ENCODE measurements at regions not wholly inside any gene's neighbourhood (a gene's known extent, or its start where the extent isn't known, plus 50 kb on each side); places are given as distances from the start of the nearest gene placed in this dataset.

GRCh38 chr4:163623787-163624186 is 129.3 kb downstream of the TMA16 start:
- TF ChIP-seq, protein P1, sequence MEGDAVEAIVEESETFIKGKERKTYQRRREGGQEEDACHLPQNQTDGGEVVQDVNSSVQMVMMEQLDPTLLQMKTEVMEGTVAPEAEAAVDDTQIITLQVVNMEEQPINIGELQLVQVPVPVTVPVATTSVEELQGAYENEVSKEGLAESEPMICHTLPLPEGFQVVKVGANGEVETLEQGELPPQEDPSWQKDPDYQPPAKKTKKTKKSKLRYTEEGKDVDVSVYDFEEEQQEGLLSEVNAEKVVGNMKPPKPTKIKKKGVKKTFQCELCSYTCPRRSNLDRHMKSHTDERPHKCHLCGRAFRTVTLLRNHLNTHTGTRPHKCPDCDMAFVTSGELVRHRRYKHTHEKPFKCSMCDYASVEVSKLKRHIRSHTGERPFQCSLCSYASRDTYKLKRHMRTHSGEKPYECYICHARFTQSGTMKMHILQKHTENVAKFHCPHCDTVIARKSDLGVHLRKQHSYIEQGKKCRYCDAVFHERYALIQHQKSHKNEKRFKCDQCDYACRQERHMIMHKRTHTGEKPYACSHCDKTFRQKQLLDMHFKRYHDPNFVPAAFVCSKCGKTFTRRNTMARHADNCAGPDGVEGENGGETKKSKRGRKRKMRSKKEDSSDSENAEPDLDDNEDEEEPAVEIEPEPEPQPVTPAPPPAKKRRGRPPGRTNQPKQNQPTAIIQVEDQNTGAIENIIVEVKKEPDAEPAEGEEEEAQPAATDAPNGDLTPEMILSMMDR (IDR thresholded peaks at IDR 0.05; ENCODE audit: low read length): no peak
- TF ChIP-seq EZH2 (optimal IDR thresholded peaks at IDR 0.05; ENCODE audit: low read depth, low read length) (no peak), EZH2phosphoT487 (IDR thresholded peaks at IDR 0.05; ENCODE audit: low read length) (no peak)
